RCC 7860 (cell line): ENCODE measurements at regions not wholly inside any gene's neighbourhood (a gene's known extent, or its start where the extent isn't known, plus 50 kb on each side); places are given as distances from the start of the nearest gene placed in this dataset.

Experiments
- DNase-seq: peaks from one replicate; pipeline ENCODE4 v3.0.0-alpha.2; 2015; ENCODE audit warnings: low spot score
- FAIRE-seq: peaks from 2 replicates; lab custom pipeline; 2012; peaks lifted over from hg19 to GRCh38; lab: Jason Lieb, UNC

DNA sequence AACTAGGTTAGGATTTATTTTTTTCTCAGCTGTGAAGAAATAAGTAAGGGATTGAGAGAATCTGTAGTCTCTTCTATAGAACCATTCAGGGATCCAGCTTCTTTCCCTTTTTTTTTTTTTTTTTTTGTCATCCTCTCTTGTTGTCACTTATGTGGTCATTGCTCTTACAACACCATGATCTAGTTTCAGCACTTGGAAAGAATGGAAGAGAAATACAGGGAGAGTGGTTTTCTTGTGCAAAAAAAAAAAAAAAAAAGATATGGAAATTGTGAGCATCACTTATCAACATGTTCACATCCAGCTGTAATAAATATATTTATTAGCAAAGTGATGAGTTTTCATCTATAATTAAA lies 599.3 kb downstream of the SLC6A15 start:
- no peak for FAIRE-seq

DNA sequence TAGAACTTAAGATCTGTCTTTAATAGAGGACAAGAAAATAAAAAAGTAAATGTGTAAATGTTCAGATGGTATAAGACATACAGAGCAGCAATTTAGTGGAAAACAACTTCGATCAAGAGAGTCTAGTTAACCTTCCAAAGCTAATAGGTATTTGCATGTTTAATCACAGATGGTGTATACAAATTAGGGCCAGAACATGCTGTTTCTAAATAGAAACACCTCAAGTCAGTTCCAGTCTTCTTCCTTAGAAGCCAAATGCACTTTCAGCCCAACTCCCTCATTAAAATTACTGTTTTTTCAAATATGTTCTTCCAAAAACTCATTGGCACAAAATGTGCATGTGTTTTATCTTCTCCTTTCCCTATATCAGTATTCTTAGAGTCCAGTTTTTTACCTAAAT lies 604.4 kb downstream of the SLC6A15 start:
- FAIRE-seq (no peak), DNase-seq (no peak)

More for the DNA sequence above, 599.3 kb downstream of the SLC6A15 start:
- no peak for DNase-seq

DNA sequence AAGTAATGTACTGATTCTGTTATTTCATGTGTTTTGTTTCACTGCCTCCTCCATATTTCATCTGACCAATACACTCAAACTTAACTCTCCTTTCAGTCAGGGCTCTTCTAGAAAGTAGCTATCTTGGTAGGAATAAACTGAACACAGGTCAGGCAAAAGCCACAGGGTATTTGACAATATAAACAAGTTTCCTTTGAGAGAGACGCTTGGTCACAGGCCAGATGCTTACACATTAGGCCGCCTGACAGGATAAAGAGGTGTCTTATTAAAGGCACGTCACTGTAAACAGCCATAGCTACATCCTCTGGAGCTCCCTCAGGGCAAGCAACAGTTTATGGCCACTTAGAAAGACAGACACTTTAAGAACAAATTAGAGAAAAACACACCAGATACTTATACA lies 607.5 kb downstream of the SLC6A15 start:
- no peak for DNase-seq
- no peak for FAIRE-seq

DNA sequence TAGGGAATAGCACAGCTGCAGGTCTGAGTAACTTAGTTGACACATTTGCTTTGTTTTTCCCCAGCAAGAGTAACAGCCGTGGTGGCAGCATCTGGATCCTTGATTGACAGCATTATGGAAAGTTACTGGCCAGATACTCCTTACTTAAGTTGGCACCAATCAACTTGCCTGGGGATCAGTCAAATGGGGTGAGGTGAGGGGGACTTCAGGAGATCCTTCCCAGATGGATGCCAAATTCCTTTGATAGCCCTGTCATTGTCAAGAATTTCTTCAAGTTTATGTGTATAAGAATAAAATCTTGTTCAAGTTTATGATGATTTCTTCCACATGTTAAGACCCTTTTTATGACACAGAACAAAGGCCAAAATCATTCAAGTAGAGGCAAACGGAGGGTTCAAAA lies 618.4 kb downstream of the SLC6A15 start:
- DNase-seq, result no peak
- FAIRE-seq, result no peak

DNA sequence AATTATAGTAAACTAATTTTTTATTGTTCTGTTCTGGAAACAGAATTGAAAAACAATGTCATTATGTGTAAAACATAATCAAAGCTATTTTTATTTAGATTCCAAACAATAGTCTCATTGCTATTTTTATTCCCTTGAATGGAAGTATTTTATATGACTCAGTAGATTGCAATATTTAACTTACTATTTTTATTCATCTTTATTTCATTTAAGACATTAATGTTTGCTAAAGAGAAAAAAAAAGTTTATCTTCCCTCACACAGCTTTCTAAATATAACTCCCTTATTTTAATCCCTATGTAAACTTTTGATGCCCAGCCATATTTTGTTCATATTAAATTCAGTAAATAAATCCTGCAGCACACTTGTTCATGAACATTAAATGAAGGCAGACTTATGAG lies 622.4 kb downstream of the SLC6A15 start:
- FAIRE-seq (no peak), DNase-seq (no peak)

DNA sequence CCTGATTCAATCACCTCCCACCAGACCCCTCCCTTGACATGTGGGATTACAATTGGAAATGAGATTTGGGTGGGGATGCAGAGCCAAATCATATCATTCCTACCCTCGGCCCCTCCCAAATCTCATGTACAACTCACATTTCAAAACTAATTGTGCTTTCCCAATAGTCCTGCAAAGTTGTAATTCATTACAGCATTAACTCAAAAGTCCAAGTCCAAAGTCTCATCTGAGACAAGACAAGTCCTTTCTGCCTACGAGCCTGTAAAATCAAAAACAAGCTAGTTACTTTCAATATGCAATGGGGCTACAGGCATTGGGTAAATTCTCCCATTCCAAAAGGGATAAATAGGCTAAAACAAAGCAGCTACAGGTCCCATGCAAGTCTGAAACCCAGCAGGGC lies 634.6 kb downstream of the SLC6A15 start:
- FAIRE-seq, result no peak
- DNase-seq, result no peak

DNA sequence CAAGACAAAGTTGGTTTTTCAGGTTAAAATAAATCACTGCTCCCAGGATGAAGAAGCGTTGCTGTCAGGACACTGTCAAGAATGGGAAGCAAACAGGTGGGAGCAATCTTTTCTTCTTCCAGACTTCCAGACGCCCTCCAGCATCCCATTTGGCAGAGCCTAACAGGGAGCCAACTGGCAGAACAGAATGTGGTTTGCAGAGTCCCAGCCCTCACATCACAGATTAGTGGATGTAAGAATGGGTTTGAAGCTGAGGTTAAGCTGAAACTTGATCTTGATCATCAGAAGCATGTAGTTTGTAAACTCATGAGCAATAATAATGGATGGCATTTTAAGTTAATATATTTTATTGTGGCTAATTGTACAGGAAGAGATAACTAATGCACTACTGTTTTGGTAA lies 636.4 kb downstream of the SLC6A15 start:
- DNase-seq (no peak), FAIRE-seq (no peak)

DNA sequence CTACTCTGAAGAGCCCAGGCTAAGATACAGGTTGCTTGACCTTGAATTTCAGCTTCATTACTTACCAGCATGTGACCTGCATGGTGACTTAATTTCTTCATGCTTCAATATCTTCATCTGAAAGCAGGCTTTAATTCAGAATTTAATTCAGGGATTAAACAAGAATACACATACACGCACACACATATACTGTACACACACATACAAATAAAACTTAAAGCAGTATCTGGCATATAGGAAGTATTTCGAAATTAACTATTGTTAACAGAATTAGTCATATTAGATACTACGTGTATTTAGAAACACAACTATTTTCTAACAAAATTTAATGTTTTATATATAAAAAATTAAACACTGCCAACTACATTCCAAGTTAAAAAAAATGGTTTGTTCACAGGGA lies 640.3 kb downstream of the SLC6A15 start:
- DNase-seq, result no peak
- no peak for FAIRE-seq

DNA sequence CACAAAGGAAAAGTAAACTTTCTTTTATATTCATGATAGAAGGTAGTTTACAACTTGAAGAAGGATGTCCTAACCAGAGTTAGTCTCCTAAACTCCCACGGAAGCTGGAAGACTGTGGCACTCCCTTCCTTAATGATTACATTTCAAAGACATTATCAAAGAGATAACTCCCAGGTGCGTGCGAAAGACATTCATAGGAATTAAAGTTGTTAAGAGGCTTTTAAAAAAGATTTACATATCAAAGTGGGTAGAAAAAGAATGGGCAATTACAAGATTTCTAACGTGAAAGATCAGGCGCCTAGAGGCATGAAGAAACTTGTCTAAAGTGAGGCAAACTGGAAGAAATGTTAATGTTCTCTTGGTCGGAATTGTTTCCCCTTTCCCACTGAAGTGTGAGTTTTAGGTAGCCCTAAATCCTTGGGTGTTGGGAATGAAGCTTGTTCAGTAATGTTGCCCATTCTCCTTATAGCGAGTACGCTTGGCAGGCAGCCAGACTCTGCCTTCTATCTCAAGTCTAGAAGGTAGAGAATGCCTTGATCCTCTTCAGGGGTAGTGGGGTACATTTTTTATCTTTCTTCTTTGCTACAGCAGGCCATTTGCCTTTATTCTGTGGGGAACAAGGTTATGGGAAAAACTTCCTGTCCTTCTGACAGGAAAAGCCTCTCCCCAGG lies 642.0 kb downstream of the SLC6A15 start:
- FAIRE-seq (no peak), DNase-seq (no peak)

DNA sequence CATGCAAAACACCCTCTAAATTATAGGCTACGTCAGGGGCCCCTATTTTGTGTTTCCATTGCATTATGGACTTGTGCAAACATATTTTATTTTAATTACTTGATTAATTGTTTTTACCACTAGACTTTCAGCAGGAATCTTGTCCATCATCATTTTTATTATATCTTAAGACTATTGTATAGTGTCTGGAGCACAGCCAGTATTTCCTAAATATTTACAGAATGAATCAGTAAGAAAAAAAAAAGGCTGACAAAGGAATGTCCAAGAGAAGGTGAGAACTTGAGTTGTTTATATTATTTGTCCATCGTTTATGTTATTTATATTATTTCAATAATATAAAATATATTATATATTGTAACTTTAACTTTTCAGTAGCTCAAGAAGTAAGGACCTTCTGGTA lies 664.7 kb downstream of the SLC6A15 start:
- no peak for FAIRE-seq
- DNase-seq, result no peak

DNA sequence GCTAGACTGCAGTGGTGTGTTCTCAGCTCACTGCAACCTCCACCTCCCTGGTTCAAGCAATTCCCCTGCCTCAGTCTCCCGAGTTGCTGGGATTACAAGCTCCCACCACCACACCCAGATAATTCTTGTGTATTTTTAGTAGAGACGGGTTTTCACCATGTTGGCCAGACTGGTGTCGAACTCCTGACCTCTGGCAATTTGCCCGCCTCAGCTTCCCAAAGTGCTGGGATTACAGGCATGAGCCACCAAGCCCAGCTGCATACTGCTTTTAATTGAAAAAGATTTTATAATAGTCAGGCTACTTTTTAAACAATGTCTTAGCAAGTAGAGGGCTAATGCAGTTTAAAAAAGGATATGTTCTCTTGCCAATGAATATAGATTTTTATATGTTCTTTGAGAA lies 668.9 kb downstream of the SLC6A15 start:
- FAIRE-seq, result no peak

DNA sequence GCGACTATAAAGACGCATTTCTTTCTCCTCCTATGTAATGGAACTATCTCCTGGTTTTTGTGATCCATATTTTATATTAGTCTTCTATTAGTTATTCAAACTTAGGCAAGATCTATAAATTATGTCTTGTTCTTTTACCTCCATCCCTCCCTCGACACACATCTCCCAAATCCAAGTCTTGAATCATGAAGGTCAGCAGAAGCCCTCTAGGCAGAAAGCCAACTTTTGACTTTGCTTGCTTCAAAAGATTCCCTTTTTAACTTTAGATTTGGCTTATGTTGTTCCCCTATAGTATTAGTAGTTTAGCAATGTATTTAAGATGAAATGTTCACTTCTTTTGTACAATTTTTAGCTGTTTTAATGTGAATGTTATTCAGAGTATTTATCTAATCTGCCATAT lies 689.8 kb downstream of the SLC6A15 start:
- DNase-seq (no peak), FAIRE-seq (no peak)

More for the DNA sequence above, 668.9 kb downstream of the SLC6A15 start:
- no peak for DNase-seq

DNA sequence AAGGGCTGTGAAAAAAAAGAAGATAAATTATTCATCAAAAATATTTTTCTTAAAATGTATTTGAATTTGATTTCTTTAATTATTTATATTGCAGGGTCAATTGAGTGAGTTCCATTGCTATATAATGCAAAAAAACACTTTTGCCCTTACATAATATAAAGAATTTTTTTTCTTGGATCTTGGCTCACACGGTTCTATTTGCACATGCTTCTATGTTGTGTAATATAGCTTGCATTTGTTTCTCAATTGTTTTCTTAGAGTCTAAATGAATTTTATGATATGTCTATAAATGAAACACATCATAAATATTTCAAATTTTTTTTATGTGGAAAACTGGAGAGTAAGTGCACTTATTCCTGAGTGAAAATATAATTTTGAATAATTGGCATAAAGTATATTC lies 694.2 kb downstream of the SLC6A15 start:
- no peak for FAIRE-seq
- DNase-seq, result no peak

DNA sequence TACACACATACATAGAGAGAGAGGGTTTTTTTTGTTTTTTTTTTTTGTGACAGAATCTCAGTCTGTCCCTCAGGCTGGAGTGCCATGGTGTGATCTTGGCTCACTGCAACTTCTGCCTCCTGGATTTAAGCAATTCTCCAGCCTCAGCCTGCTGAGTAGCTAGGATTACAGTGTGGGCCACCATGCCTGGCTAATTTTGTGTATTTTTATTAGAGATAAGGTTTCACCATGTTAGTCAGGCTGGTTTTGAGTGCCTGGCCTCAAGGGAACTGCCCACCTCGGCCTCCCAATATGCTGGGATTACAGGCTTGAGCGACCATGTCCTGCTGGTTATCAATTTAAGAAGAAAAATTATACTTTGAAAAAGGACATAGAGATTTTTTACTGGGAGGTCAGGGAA lies 710.6 kb downstream of the SLC6A15 start:
- no peak for FAIRE-seq
- no peak for DNase-seq

DNA sequence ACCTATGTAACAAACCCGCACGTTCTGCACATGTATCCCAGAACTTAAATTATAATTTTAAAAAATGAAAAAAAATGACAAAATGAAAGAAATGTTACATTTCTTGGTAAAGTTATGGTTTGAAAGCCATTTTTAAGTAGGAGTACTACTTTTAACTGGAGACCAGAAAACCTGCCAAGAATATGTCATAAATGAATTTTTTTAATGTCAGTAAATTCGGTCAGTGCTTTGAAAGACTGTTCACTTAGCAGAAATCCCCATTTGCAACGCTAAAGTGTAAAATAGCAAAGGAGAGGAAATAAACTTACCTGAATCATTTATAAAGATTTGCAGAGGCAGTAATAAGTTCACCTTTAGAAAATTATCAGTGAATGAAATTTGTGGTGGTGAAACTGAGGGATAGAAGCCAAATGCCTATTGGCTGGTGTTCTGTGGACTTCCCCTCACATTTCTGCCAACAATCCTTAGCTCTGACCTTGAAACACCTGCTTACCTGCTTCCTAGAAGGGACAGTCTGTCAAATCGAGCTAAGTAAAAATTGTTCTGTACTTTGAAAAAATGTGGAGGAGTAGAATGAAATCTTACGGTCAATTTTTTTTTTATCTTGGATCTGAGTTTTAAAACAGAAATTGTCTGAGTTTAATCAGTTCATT lies 714.2 kb downstream of the SLC6A15 start:
- FAIRE-seq, result no peak
- DNase-seq, result no peak

DNA sequence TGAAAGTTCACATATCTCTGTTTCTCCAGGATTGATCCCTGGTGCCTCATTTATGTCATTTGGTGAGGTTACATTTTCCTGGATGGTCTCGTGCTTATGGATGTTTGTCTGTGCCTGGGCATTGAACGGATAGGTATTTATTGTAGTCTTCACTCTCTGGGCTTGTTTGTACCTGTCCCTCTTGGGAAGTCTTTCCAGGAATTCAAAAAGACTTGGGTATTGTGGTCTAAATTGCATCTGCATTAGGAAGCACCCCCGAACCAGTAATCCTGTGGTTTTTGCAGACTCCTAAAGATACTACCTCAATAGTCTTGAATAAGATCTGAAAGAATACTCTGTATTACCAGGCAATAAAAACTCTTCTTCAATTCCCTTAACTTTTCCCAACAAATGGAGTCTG lies 720.8 kb downstream of the SLC6A15 start:
- FAIRE-seq (no peak), DNase-seq (no peak)

DNA sequence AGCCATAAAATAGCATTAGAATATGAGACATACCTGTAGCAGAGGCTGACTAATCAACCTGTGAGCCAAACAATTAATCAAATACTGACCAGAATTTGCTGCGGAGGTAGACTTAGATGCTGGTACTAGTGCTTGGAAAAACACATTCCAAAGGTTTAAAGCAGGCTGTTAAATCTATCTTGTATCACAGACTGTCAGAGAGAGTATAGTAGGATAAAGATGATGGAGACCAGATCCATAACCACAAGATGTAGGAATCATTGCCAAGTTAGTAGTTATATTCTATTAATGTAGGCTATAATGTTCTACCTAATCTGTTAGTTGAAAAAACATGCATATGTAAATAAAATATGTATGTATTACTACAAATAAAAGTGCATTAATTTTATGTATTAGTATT lies 726.2 kb downstream of the SLC6A15 start:
- FAIRE-seq (no peak), DNase-seq (no peak)

DNA sequence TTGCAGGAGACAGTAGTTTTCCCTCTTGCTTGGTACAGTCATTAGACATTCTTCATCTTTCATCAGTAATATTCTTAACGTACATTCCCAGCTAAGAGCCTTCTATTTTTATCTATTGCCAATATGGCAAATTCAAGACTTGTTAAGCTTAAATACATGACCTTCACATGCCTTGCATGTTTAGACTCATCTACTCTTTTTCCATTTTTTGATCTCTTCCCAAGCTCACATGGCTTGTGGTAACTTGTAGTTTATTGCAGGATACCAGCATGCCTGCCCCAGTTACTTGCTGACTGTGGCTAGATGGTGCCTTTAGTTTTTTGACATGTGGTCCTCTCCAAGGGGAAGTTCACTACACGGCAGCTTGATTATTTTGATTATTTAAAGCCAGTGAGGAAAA lies 729.0 kb downstream of the SLC6A15 start:
- FAIRE-seq, result no peak
- no peak for DNase-seq

DNA sequence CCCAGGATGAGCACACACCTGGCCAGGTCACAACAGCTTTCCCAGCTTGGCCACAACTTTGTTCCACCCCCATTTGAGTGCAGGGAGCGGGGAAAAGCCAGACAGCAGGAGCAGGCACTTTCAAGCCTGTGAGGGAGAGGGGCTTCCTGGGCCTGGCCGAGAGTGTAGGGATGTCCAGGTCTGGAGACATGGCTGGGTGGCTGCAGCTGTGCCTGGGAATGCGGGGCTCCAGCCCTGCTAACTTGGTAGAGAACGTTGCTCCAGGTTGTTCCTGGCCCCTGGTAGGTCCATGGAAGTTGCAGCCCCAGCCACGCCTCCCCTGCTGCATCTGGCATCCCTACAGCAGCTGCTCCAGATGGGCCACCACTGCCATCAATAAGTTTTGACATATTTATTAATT lies 738.5 kb downstream of the SLC6A15 start:
- no peak for FAIRE-seq
- DNase-seq, result no peak

DNA sequence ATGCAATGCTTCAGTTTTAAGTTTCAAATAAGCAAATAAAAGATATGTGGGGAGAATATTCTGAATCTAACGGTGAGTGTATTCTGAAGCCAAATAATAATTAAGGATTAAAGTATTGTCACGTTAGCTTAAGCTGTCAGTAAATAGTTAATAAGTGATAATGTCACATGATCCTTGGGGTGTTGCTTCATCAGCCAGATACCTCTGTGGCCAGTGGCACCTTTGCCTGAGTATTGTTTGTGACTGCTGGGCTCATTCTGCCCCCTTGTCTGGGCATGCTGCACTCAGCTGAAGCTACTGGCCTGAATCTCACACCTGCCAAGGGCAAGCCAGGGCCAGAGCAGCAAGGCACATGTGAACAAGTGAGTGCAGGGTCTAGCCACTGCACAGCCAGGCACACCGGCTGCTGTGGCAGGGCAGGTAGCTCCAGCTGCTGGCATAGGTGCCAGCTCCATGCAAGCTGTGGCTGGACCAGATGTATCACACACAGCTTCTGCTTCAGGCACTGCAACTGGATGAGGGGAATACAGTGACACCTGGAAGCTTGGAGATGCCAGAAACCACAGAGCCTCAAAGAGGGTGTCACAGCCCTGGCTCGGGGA lies 739.7 kb downstream of the SLC6A15 start:
- DNase-seq (no peak), FAIRE-seq (no peak)

DNA sequence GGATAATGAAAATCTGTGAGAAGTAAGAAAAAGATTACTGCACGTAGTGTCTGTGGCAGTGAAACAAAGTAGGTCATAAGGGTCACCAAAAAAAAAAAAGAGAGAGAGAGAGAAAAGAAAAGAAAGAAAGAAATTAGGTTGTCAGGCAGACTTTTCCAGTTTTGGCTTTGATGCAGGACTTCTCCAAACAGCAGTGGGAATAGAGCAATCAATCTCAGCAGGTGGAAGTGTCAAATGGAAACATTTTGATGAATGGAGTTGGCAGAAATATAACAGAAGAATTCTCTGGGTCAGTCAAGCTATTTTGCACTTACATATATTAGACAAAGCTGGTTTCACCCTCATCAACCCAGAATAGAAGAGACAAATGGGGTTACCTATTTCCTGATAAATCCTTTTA lies 745.8 kb downstream of the SLC6A15 start:
- FAIRE-seq (no peak), DNase-seq (no peak)

DNA sequence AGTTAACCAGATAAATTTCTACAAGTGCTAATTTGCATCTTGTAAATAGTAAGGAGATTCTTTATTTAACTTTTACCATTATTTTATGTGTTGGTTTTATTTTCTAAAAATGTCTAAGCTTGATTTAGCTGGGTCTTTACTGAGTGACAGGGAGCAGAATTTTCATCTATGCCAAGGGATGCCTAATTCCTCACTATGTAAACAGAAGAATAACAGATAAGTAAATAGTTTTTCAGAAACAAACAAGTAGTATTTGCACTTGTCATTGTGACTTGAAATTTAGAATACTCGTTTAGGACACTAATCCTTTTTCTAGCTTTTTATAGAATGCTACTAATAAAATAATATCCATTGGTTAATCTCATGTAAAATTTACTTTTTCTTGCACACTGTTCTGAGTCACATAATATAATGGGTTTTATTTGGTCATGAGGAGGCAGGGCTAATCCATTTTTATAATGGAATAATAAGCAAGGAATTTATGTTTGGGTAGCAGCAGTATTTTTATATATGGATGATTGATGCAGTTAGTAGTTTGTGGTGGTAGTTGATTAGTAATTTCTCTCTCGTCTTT lies 746.5 kb downstream of the SLC6A15 start:
- no peak for FAIRE-seq
- no peak for DNase-seq
